Neural progenitor cell (in vitro differentiated cells): ENCODE measurements at regions not wholly inside any gene's neighbourhood (a gene's known extent, or its start where the extent isn't known, plus 50 kb on each side); places are given as distances from the start of the nearest gene placed in this dataset.

Experiments
- EZH2 ChIP-seq: fragments of 200-600 bp; sonication (generic); IDR thresholded peaks from 2 replicates; pipeline ENCODE4 v1.6.1; 2017; ENCODE audit warnings: antibody characterized with exemption, mild to moderate bottlenecking, moderate library complexity
- EZH2phosphoT487 ChIP-seq: fragments of 200-600 bp; sonication (generic); IDR thresholded peaks from 2 replicates; pipeline ENCODE4 v1.6.1; 2017; ENCODE audit warnings: antibody characterized with exemption
- TF ChIP-seq, protein P1 (sequence below): fragments of 200-600 bp; sonication (generic); IDR thresholded peaks from 2 replicates; pipeline ENCODE4 v1.5.1; 2017; ENCODE audit warnings: antibody characterized with exemption, mild to moderate bottlenecking

DNA sequence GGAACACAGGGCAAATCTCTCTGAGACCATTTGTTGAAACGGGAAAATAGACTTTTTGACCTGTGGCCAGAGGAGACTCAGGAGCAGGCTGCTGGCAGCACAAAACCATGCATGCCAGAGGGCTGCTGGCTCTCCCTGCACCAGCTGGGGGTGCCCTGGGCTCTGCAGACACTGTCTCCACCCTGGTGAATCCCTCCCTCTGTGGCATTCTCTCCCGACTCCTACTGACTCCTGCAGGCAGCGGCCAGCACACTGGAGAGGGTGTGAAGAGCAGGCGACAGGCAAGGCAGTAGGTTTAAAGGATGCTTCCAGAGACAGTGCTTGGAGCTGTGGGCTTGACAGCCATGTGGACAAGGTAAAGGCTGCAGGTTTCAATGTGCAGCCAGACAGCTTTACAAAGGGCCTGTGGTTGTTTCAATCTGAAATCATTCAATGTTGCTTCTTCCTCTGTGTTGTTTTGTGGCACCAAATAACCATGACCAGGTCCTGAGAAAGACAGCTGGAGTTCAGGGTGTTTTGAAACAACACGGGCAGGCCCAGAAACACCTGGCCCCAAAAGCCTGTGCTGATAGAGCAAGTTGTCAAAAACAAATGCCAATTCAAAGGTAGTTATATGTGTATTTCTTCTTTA is 431.0 kb upstream of the ATP10A start:
- TF ChIP-seq, protein P1, sequence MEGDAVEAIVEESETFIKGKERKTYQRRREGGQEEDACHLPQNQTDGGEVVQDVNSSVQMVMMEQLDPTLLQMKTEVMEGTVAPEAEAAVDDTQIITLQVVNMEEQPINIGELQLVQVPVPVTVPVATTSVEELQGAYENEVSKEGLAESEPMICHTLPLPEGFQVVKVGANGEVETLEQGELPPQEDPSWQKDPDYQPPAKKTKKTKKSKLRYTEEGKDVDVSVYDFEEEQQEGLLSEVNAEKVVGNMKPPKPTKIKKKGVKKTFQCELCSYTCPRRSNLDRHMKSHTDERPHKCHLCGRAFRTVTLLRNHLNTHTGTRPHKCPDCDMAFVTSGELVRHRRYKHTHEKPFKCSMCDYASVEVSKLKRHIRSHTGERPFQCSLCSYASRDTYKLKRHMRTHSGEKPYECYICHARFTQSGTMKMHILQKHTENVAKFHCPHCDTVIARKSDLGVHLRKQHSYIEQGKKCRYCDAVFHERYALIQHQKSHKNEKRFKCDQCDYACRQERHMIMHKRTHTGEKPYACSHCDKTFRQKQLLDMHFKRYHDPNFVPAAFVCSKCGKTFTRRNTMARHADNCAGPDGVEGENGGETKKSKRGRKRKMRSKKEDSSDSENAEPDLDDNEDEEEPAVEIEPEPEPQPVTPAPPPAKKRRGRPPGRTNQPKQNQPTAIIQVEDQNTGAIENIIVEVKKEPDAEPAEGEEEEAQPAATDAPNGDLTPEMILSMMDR = peak; percentile 37
- TF ChIP-seq EZH2 (no peak), EZH2phosphoT487 (no peak)
